ENCODE measurements at regions not wholly inside any gene's neighbourhood (a gene's known extent, or its start where the extent isn't known, plus 50 kb on each side); places are given as distances from the start of the nearest gene placed in this dataset.

DNA sequence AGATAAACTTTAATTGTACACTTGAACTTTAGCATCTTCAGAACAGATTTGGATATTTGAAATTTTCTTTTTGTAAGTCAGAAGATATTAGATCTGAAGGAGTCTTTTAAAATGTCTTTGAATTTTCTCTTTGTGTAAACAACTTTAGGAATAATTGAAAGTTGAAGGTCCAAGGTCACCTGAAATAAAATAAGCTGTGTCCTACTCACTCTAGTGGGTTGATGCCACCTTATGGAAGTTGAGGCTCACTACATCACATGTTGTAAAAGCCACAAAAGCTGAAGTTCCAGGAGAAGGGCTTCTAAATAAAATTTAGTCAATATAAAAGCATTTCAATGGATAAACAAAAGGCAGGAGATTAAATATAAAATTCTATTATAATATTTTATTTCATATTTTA lies 122.0 kb upstream of the ATXN7L3B start:
- no peak for TF ChIP-seq PHF8 (conservative IDR thresholded peaks at IDR 0.05; ENCODE audit: low read depth, low read length)
- TF ChIP-seq, protein P1, sequence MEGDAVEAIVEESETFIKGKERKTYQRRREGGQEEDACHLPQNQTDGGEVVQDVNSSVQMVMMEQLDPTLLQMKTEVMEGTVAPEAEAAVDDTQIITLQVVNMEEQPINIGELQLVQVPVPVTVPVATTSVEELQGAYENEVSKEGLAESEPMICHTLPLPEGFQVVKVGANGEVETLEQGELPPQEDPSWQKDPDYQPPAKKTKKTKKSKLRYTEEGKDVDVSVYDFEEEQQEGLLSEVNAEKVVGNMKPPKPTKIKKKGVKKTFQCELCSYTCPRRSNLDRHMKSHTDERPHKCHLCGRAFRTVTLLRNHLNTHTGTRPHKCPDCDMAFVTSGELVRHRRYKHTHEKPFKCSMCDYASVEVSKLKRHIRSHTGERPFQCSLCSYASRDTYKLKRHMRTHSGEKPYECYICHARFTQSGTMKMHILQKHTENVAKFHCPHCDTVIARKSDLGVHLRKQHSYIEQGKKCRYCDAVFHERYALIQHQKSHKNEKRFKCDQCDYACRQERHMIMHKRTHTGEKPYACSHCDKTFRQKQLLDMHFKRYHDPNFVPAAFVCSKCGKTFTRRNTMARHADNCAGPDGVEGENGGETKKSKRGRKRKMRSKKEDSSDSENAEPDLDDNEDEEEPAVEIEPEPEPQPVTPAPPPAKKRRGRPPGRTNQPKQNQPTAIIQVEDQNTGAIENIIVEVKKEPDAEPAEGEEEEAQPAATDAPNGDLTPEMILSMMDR (IDR thresholded peaks at IDR 0.05; ENCODE audit: control extremely low read depth in 1 of 3, insufficient read depth in 1 of 3, low read depth in 1 of 3, low read length in 3 of 3): peak in 2 of 3 experiments; percentile 49 to 54; a peak in 3 of 4 replicates
- no peak for TF ChIP-seq GTF2F1 (IDR thresholded peaks at IDR 0.05; ENCODE audit: borderline replicate concordance, low read depth, low read length)
- no peak for TF ChIP-seq ASH2L (IDR thresholded peaks at IDR 0.05; ENCODE audit: low read length)
- TF ChIP-seq POLR2A (IDR thresholded peaks at IDR 0.05; ENCODE audit: control extremely low read depth in 1 of 2, low read depth in 2 of 2, low read length in 2 of 2): no peak
- TF ChIP-seq NANOG (IDR thresholded peaks at IDR 0.05; ENCODE audit: insufficient read depth, low read depth, low read length, poor library complexity, severe bottlenecking): no peak
- TF ChIP-seq EP300 (IDR thresholded peaks at IDR 0.05; ENCODE audit: borderline replicate concordance in 1 of 2, low read depth in 2 of 2, low read length in 2 of 2): no peak
- TF ChIP-seq JUN (IDR thresholded peaks at IDR 0.05; ENCODE audit: low read depth, low read length): no peak
- TF ChIP-seq SIN3A (conservative IDR thresholded peaks at IDR 0.05 in 1 of 2, IDR thresholded peaks at IDR 0.05 in 1 of 2; ENCODE audit: low read depth in 1 of 2, low read length in 2 of 2): no peak
- no peak for TF ChIP-seq YY1 (IDR thresholded peaks at IDR 0.05; ENCODE audit: low read depth, low read length)
- TF ChIP-seq RFX5 (IDR thresholded peaks at IDR 0.05; ENCODE audit: borderline replicate concordance, low read depth, low read length): no peak
- no peak for TF ChIP-seq SRF (IDR thresholded peaks at IDR 0.05; ENCODE audit: low read depth, low read length)
- TF ChIP-seq SIRT6 (IDR thresholded peaks at IDR 0.05; ENCODE audit: low read length): no peak

Data from H1 (cell line).